ENCODE measurements at regions not wholly inside any gene's neighbourhood (a gene's known extent, or its start where the extent isn't known, plus 50 kb on each side); places are given as distances from the start of the nearest gene placed in this dataset.

GRCh38 chr15:60122691-60123090 is 118.6 kb downstream of the FOXB1 start:
- H3K36me3 Mint-ChIP-seq (ENCODE audit: low read depth), result no peaks in the 10 kb centered on the region
- peaks cover 82% of the 10 kb centered on the region for H3K27me3 ChIP-seq (ENCODE audit: control insufficient read depth, insufficient read depth, low read length, poor library complexity, severe bottlenecking)
- H3K27ac Mint-ChIP-seq, result no peak overlapping the region
- 94 to 100% methylated on average over 3 of the region's 3 CpGs for WGBS, 2 experiments (ENCODE audit: insufficient coverage in 1 of 2, insufficient read length in 1 of 2)
- no peaks in the 10 kb centered on the region for H3K9me3 Mint-ChIP-seq
- TF ChIP-seq, protein P1, sequence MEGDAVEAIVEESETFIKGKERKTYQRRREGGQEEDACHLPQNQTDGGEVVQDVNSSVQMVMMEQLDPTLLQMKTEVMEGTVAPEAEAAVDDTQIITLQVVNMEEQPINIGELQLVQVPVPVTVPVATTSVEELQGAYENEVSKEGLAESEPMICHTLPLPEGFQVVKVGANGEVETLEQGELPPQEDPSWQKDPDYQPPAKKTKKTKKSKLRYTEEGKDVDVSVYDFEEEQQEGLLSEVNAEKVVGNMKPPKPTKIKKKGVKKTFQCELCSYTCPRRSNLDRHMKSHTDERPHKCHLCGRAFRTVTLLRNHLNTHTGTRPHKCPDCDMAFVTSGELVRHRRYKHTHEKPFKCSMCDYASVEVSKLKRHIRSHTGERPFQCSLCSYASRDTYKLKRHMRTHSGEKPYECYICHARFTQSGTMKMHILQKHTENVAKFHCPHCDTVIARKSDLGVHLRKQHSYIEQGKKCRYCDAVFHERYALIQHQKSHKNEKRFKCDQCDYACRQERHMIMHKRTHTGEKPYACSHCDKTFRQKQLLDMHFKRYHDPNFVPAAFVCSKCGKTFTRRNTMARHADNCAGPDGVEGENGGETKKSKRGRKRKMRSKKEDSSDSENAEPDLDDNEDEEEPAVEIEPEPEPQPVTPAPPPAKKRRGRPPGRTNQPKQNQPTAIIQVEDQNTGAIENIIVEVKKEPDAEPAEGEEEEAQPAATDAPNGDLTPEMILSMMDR (conservative IDR thresholded peaks at IDR 0.05), result no peak
- H3K36me3 ChIP-seq (ENCODE audit: control insufficient read depth, insufficient read depth, low read length), result no peaks in the 10 kb centered on the region
- H3K4me1 Mint-ChIP-seq, result peaks cover 38% of the 10 kb centered on the region
- peaks cover 91% of the 10 kb centered on the region for H3K27me3 Mint-ChIP-seq (ENCODE audit: insufficient read depth)
- no peak overlapping the region for H3K27ac ChIP-seq (ENCODE audit: low read depth, low read length)
- DNase-seq, result no peak
- H3K4me1 ChIP-seq (ENCODE audit: control insufficient read depth, insufficient read depth, low read length), result peaks cover 5% of the 10 kb centered on the region
- H3K9me3 ChIP-seq (ENCODE audit: control insufficient read depth, low read length), result no peaks in the 10 kb centered on the region
- no peak overlapping the region for H3K4me3 Mint-ChIP-seq
- no peak overlapping the region for H3K4me3 ChIP-seq (ENCODE audit: low read length)
- H3K9ac ChIP-seq (ENCODE audit: extremely low read depth, low read length, poor library complexity, severe bottlenecking), result no peak overlapping the region

DNA sequence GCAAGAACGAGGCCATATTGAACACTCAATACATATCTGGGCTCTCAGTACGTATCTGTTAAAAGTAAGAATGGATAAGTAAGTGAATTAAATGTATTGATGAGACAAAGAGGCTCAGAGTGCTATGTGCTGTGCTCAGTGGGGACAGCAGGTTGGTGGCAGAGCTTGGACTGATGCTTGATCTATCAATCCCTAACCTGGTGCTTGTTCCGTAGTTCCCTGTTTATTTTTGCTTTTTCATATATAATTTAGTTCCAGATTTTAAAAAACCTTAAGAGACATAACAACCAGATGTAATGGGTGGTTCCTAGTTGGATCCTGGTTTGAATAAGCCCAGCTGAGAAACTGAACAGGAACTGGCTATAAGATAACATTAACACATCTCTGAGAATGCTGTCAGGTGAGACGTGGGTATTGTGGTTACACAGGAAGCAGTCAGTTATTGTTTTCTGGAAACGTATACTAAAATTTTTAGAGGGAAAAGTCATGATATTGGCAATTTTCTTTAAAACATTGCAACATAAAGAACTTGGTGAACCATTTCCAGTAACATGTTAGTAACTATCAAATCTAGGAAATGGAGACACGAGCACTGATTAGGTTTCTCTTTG is 120.5 kb downstream of the FOXB1 start:
- Mint-ChIP-seq H3K4me3 (no peak overlapping the region), H3K9me3 (no peaks in the 10 kb centered on the region), H3K27ac (no peak overlapping the region), H3K36me3 (ENCODE audit: low read depth) (no peaks in the 10 kb centered on the region), H3K27me3 (ENCODE audit: insufficient read depth) (peaks cover 79% of the 10 kb centered on the region), H3K4me1 (peaks cover 38% of the 10 kb centered on the region)
- Histone ChIP-seq H3K36me3 (ENCODE audit: control insufficient read depth, insufficient read depth, low read length) (no peaks in the 10 kb centered on the region), H3K9ac (ENCODE audit: extremely low read depth, low read length, poor library complexity, severe bottlenecking) (no peak overlapping the region), H3K9me3 (ENCODE audit: control insufficient read depth, low read length) (no peaks in the 10 kb centered on the region), H3K4me3 (ENCODE audit: low read length) (no peak overlapping the region), H3K27ac (ENCODE audit: low read depth, low read length) (no peak overlapping the region), H3K4me1 (ENCODE audit: control insufficient read depth, insufficient read depth, low read length) (no peaks in the 10 kb centered on the region), H3K27me3 (ENCODE audit: control insufficient read depth, insufficient read depth, low read length, poor library complexity, severe bottlenecking) (peaks cover 68% of the 10 kb centered on the region)
- TF ChIP-seq, protein P1 (conservative IDR thresholded peaks at IDR 0.05), result no peak
- 94% methylated on average over 6 of the region's 6 CpGs; no CpG with 5 or more reads in 1 of the 2 experiments for WGBS, 2 experiments (ENCODE audit: insufficient coverage in 1 of 2, insufficient read length in 1 of 2)
- DNase-seq, result no peak

DNA sequence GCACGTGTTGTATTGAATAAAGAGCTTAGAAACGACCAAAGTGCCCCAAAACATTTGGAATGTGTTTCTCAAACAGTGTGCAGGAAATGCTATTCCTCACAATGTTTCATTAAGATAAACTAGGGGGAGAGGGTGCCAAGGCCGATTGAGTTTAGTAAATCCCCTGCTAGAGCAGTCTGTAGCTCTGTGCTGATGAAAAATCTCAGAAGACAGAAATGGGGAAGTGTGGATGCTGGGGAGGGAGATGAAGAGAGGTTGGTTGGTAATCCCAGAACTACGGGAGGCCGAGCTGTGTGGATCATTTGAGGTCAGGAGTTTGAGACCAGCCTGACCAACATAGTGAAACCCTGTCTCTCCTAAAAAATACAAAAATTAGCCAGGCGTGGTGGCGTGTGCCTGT is 121.2 kb downstream of the FOXB1 start:
- Mint-ChIP-seq H3K9me3 (no peaks in the 10 kb centered on the region), H3K27me3 (ENCODE audit: insufficient read depth) (peaks cover 71% of the 10 kb centered on the region), H3K4me1 (peaks cover 30% of the 10 kb centered on the region), H3K27ac (no peak overlapping the region), H3K4me3 (no peak overlapping the region), H3K36me3 (ENCODE audit: low read depth) (no peaks in the 10 kb centered on the region)
- Histone ChIP-seq H3K27me3 (ENCODE audit: control insufficient read depth, insufficient read depth, low read length, poor library complexity, severe bottlenecking) (peaks cover 60% of the 10 kb centered on the region), H3K27ac (ENCODE audit: low read depth, low read length) (no peak overlapping the region), H3K9ac (ENCODE audit: extremely low read depth, low read length, poor library complexity, severe bottlenecking) (no peak overlapping the region), H3K9me3 (ENCODE audit: control insufficient read depth, low read length) (no peaks in the 10 kb centered on the region), H3K4me1 (ENCODE audit: control insufficient read depth, insufficient read depth, low read length) (no peaks in the 10 kb centered on the region), H3K36me3 (ENCODE audit: control insufficient read depth, insufficient read depth, low read length) (no peaks in the 10 kb centered on the region), H3K4me3 (ENCODE audit: low read length) (no peak overlapping the region)
- TF ChIP-seq, protein P1 (conservative IDR thresholded peaks at IDR 0.05), result no peak
- no peak for DNase-seq
- 91 to 97% methylated on average over 6 of the region's 7 CpGs for WGBS, 2 experiments (ENCODE audit: insufficient coverage in 1 of 2, insufficient read length in 1 of 2)
